Keratinocyte (primary cell): ENCODE measurements at regions not wholly inside any gene's neighbourhood (a gene's known extent, or its start where the extent isn't known, plus 50 kb on each side); places are given as distances from the start of the nearest gene placed in this dataset.

Experiments used
- EZH2 ChIP-seq: IDR thresholded peaks from one replicate; pipeline ENCODE4 v1.6.1; 2012; ENCODE audit warnings: inconsistent platforms, mild to moderate bottlenecking, low read length, moderate library complexity
- TF ChIP-seq, protein P1 (sequence below), 3 experiments: IDR thresholded peaks in 1 of 3; conservative IDR thresholded peaks in 1 of 3; optimal IDR thresholded peaks in 1 of 3; 2 replicates in 2 of 3; 3 replicates in 1 of 3; pipeline versions ENCODE3 to v1.5.1; 2011; ENCODE audit warnings: low read length in 3 of 3, mild to moderate bottlenecking in 3 of 3, moderate library complexity in 2 of 3, control low read depth in 1 of 3, inconsistent platforms in 1 of 3; ENCODE audit not compliant: insufficient read depth in 2 of 3; ENCODE audit errors: extremely low read depth in 1 of 3

DNA sequence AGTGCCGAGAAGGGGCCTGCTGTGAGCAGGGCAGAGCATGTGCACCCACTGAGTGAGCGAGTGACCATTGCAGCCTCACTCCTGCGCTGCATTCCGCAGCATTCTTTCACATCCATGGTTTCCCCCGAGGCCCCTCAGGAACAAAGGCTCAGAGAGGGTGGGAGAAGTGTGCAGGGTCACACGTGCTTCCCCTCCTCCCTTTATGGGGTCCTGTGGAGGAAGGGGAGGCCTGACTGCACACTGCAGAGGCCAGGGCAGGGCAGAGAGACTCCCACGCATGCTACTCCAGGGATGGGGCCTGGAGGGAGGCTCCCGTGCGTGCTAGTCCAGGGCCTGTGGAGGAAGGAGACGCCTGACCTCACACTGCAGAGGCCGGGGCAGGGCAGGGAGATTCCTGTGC, 63.2 kb downstream of the DIO3 start:
- TF ChIP-seq, protein P1, sequence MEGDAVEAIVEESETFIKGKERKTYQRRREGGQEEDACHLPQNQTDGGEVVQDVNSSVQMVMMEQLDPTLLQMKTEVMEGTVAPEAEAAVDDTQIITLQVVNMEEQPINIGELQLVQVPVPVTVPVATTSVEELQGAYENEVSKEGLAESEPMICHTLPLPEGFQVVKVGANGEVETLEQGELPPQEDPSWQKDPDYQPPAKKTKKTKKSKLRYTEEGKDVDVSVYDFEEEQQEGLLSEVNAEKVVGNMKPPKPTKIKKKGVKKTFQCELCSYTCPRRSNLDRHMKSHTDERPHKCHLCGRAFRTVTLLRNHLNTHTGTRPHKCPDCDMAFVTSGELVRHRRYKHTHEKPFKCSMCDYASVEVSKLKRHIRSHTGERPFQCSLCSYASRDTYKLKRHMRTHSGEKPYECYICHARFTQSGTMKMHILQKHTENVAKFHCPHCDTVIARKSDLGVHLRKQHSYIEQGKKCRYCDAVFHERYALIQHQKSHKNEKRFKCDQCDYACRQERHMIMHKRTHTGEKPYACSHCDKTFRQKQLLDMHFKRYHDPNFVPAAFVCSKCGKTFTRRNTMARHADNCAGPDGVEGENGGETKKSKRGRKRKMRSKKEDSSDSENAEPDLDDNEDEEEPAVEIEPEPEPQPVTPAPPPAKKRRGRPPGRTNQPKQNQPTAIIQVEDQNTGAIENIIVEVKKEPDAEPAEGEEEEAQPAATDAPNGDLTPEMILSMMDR (optimal IDR thresholded peaks at IDR 0.05 in 1 of 3, IDR thresholded peaks at IDR 0.05 in 1 of 3, conservative IDR thresholded peaks at IDR 0.05 in 1 of 3; ENCODE audit: extremely low read depth in 1 of 3, insufficient read depth in 2 of 3, low read length in 3 of 3), result no peak
- no peak for TF ChIP-seq EZH2
